ENCODE measurements at regions not wholly inside any gene's neighbourhood (a gene's known extent, or its start where the extent isn't known, plus 50 kb on each side); places are given as distances from the start of the nearest gene placed in this dataset.
"Not testable (repeated sequence)": the region's sequence is repeated elsewhere in the genome, so short reads cannot be mapped to it uniquely, and the experiment has no call there.

DNA sequence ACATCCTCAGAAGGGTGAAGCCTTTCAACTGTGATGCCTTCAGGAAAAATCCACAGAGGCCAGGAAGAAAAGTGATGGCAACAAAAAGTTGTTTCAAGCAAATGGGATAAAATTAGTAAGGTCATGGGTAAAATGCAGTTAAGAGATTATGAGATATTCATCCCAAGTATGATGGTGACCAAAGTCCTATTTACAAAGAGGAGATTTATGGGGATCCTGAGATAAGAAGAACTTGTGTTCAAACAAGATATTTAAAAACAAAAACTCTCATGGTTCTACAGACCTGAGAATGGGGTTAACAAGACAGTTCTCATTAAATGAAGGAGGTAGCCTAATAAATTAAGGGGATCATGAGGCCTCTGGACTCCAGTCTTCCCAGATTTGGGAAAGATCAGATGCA is 184.4 kb downstream of the FCRL5 start:
- DNase-seq: no peak

GRCh38 chr1:157367091-157367739 is 185.1 kb downstream of the FCRL5 start:
- no peak for DNase-seq

DNA sequence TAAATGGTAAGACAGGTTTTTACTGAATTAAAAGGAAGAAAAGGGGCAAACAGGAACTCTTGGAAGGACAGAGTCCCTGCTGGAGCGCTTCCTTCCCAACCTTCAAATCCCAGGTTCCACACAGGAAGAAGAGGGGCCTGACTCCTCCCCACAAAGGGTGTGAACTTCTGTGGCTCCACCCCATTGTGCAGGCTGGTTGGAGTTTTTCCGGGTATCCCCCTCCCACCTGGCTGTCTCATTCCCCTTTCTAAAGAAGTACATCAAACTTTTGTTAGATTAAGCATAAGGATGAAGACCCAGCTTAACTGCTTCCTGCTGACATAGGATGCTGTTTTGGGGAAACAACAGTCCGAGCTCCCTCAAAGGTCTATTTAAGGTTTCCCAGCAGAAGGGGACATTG is 187.7 kb downstream of the FCRL5 start:
- DNase-seq: no peak

DNA sequence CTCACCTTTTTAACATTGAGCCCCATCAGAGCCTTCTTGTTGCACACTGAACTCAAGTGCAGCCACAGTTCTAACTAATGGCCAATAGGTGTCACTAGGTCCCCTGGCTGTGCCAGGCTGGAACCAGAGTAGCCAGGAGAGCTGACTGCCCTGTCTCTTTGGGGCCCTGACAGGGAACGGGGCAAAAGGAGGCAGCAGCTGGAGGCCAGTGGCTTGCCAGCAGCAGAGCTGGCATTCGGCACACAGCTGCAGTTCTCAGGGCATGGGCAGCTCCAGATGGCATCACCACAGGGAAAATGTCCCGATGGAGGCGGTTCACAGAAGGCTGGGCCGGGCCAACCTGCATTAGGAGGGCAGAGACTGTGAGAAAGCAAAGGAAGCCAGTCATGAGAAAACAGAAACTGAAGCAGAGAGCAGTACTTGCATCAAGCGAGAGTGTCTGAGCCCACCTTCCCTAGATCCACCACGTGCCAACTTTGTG is 188.6 kb downstream of the FCRL5 start:
- DNase-seq: no peak

DNA sequence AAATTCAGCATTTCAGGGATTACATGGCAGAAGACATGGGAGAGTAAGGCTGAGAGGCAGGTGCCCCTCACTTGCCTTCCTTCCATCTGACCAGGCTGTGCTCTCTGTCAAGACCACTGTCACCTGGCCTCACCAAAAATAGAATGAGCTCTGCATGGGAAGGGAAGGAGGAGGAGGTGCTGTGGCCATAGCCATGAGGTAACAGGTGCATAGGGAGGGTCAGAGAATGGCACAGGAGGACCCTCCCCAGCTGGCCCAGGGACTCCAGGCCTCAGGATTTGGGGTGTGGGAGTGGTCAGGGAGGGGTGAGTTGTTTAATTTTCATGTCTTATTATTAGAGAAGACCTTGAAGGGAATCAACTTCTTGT is 192.3 kb downstream of the FCRL5 start:
- DNase-seq: no peak

DNA sequence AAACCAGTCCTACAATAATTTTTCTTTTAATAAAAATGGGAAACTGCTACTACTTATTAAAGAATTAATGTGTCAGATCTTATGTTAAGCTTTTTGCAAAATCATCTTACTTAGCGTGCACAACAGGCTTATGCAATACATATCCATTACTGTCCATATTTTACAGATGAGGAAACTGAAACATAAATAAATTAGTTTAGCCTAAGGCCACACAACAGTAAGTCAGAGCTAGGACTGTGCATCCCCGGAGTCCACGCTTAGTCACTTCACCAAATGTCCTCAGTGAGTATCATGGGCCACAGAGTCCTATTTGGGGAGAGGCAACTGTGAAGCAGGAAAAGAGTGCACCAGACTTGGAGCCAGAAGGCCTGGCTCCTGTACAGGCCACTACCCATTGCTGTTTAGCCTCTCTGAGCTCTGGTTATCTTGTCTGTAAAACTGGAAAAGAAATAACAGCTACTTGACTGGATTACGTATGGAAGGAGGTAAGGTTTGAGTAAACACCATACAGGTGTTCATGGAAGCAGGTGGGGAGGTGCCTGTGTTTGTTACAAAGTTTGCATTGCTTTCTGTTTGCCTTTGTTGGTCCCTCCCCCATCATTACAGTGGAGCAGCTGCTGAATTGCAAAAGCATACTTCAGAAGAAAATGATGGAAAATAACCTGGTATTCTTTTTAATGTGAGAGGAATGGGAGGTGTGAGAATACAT is 192.8 kb downstream of the FCRL5 start:
- no peak for DNase-seq

GRCh38 chr1:157357111-157357510 is 195.2 kb downstream of the FCRL5 start:
- DNase-seq: no peak

DNA sequence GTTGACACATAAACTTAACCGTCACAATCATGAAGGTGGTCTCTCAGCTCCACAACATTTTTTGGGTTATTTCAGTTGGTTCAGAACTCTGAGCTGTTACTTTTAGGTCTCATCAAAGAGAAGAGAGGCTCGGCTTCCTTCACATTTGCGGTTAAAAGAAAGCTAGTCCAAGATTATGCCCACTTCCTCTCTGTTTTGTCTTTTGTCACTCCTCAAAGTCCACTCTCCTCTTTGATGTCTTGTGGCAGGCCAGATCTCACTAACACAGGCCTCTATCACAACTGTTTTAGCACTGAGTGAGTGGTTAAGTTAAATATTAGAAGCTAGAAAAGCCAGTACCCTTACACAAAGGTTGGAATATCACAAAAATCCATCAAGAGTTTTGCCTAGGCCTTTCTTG is 195.7 kb downstream of the FCRL5 start:
- no peak for DNase-seq

DNA sequence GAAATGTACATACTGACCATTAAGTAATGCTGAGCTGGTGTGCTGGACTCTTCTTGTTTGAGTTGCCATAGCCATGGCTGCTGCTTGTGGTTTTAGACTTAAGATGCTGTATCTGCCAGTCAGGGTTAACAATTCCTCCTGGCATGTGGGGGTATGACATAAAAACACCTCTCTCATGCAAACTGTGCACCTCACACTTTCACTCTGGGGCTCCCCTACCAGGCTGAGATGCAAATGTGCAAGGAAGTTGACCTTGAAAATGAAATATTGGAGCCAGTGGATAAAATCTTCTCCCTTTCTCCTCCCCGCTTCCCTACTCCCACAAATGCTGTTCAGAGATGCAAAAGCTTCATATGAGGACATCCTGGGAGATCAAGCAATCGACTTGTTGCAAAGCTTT is 198.8 kb downstream of the FCRL5 start:
- no peak for DNase-seq

DNA sequence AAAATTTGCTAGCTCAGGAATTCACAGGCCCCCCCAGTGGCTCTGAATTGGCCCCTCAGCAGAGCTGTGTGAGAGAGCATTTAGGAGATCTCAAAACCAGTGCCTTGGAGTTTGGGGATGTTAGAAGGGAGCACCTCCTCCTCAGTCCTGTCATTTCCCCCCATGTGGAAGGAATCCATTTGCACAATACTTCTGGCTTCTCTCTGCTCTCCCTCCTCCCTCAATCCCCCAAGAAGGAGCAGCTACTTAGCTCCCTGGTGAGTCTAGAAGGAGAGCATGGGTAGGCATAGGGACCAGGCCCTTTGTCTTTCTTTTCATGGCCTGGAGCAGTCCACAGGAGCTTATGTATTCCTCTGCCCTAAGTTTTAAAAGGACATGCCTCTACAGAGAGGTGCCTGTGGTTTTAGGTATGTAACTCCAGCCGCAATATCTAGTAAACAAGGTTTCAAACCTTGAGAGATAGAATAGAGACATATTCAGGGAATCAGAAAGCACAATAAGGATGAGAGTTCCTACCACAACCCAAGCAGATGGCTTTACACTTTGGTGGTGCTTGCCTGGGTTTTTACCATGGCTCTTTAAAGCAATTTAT is 199.4 kb downstream of the FCRL5 start:
- no peak for DNase-seq

DNA sequence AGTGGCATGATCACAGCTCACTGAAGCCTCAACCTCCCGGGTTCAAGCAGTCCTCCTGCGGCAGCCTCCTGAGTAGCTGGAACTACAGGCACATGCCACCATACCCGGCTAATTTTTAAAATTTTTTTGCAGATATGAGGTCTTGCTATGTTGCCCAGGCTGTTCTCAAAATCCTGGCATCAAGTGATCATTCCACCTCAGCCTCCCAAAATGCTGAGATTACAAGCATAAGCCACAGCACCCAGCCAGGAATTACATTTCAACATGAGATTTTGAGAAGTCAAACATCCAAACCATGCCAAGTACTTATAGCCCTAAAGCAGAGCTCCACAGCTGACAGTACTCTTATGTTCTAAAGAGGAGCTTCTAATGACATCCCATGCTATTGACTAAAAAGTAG is 200.1 kb downstream of the FCRL5 start:
- no peak for DNase-seq

GRCh38 chr1:157351800-157352199 is 200.5 kb downstream of the FCRL5 start:
- DNase-seq: not testable (repeated sequence)

DNA sequence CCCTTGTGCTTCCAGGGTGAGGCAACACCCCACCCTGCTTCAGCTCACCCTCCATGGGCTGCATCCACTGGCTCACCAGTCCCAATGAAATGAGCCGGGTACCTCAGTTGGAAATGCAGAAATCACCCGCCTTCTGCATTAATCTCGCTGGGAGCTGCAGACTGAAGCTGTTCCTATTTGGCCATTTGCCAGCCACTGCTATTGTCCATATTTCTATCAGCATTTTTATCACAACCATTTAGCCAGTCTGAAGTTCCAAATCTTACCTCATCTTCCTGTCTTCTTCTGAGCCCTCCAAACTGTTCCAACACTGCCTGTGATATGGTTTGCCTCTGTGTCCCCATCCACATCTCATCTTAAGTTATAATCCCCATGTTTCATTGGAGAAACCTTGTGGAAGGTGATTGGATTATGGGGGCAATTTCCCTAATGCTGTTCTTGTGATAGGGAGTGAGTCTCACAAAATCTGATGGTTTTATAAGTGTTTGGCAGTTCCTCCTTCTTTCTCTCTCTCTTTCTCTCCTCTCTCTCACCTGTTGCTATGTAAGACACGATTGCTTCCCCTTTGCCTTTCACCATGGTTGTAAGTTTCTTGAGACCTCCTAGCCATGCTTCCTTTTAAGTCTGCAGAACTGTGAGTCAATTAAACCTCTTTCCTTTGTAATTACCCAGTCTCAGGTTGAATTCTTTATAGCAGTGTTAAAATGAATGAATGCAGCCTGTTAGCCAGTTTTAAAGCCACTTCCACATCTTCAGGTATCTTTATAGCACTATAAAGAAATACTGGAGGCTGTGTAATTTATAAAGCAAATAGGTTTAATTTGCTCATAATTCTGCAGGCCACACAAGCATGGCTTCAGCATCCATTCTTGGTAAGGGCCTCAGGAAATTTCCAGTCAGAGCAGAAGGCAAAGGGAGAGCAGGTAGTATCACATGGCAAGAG is 203.5 kb downstream of the FCRL5 start:
- DNase-seq: no peak

DNA sequence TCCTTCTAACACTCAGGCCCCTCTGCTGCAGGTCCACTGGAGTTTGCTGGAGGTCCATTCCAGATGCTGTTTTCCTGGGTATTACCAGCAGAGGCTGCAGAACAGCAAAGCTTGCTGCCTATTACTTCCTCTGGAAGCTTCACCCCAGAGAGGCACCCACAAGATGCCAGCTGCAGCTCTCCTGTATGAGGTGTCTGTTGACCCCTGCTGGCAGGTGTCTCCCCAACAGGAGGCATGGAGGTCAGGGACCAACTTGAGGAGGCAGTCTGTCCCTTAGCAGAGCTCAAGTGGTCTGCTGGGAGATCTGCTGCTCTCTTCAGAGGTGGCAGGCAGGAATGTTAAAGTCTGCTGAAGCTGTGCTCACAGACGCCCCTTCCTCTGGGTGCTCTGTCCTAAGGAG is 204.8 kb downstream of the FCRL5 start:
- no peak for DNase-seq

GRCh38 chr1:157337785-157338184 is 199.6 kb upstream of the ETV3 start:
- not testable (repeated sequence) for DNase-seq

DNA sequence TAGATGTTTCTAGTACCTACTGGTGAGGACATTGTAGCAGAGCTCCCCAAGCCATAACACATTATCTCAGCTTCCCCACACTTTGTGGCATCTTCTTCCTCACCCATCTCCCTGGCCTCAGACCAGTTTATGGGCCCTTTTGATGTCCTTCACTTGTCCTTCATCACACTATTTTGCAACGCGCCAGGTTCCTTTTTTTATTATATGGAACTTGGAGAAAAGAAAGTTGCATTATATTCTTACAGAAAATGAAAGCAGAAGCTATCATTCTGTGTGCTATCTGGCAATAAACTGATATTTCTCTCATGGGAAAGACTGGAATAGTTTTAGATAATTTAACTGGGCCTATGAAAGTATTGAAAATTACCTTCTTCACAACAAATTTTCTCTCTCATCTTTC is 196.9 kb upstream of the ETV3 start:
- no peak for DNase-seq

DNA sequence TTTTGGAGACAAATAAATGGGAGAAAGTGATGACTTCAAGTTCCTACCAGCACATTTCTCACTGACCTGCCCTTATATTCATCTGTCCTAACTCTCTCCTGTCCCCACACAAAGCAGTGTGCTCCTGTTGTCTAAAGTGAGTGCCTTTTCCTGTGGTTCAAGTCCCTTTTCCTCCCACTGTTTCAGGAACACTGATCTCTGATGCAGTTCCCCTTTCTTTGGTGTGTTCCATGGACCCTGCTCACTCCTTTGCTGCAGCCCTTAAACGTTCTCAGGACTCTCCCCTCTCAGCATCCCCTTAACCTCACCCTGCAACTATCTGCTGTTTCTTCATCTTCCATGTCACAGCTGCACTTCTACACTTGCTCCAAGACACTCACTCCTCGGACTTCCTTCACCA is 195.8 kb upstream of the ETV3 start:
- no peak for DNase-seq

DNA sequence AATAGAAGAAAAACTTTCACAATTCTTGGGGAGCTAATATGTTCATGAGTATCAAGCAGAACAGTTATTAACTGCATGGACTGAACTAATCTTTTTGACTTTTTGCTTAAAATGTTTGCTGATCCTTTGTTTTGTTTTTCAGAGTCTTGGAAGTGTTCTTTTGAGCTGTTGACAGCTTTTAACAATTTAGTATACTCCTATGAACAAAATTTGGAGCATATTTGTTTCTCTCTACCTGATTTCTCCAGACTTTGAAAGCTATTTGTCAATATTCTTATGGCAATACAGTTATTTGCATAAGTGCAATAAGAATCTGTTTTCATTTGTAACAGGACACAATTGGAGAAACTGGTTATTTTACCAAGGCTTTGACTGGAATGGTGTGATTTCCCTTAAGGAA is 192.0 kb upstream of the ETV3 start:
- DNase-seq: not testable (repeated sequence)

DNA sequence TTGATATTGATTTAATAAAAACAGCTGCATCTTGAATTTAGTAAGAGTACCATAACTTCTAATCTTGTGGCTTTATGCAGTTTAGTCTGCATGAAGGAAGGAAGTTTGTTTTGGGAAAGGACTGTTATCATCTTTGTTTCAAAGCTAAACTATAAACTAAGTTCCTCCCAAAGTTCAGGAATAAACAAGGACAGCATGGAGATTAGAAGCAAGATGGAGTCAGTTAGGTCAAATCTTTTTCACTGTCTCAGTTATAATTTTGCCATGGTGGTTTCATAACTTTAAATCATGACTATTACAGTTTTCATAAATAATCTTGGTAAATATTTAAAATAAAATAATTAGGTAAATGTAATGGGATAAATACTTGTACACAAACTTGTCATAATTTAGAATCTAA is 189.9 kb upstream of the ETV3 start:
- not testable (repeated sequence) for DNase-seq

GRCh38 chr1:157326173-157326859 is 188.1 kb upstream of the ETV3 start:
- DNase-seq: no peak

DNA sequence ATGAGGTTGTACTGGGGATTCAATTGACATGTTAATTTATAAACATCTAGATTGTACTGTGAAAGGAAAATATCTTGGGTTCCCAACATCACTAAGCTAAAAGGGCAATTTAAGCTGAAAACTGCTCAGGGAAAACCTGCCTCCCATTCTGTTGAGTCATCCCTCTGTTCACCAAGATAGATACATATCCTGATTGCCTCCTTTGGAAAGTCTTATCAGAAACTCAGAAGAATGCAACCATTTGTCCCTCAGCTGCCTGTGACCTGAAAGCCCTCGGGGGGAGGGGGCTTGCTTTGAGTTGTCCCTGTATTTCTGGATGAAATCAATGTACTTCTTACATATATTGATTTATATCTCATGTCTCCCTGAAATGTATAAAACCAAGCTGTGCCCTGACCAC is 187.0 kb upstream of the ETV3 start:
- no peak for DNase-seq

DNA sequence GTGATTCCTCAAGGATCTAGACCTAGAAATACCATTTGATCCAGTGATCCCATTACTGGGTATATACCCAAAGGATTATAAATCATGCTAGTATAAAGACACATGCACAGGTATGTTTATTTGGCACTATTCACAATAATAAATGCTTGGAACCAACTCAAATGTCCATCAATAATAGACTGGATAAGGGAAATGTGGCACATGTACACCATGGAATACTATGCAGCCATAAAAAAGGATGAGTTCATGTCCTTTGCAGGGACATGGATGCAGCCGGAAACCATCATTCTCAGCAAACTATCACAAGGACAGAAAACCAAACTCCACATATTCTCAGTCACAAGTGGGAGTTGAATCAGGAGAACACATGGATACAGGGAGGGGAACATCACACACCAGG is 183.8 kb upstream of the ETV3 start:
- not testable (repeated sequence) for DNase-seq

GRCh38 chr1:157319567-157319966 is 181.4 kb upstream of the ETV3 start:
- no peak for DNase-seq
